ENCODE measurements at regions not wholly inside any gene's neighbourhood (a gene's known extent, or its start where the extent isn't known, plus 50 kb on each side); places are given as distances from the start of the nearest gene placed in this dataset.
A peak's percentile ranks its signal among the peaks of the same experiment; 100 is the strongest.
"Not testable (repeated sequence)": the region's sequence is repeated elsewhere in the genome, so short reads cannot be mapped to it uniquely, and the experiment has no call there.

DNA sequence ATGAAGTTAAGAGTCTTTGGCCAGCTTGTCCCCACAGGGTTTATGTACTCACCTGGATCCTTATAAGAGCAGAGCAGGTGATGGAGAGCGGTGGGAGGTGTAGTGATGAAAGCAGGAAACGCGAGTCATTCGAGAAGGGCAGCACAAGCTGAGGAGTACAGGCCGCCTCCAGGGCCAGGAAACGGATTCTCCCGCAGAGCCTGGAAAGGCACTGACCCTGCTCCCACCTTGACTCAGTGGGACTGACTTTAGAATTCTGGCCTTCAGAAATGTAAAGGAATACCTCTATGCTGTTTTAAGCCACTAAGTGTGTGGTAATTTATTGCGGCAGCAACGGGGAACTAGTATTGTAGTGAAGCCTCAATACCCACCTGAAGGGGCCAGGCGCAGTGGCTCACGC is 137.7 kb upstream of the KCTD7 start:
- DNase-seq (ENCODE audit: insufficient read length, low spot score), result not testable (repeated sequence)

DNA sequence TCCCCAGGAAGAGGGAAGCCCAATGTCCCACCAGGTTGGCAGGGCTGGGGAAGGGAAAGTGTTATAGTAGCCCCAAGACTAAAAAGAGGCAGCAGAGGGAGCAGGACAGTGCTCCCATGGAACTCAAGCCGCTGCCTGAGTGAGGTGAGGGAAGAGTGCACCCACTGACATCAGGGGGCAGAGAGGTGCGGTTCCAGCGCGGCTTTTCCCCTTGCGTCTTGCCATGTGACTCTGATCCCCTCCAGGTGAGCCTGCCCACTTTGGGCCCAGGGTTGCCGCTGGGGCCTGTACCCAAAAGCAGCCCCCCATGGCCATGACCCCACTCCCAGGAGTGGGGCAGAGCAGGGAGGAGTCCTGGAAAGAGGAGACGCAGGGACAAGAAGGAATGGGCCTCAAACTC is 136.3 kb upstream of the KCTD7 start:
- not testable (repeated sequence) for DNase-seq (ENCODE audit: insufficient read length, low spot score); FAIRE-seq

More for the DNA sequence above, 137.7 kb upstream of the KCTD7 start:
- not testable (repeated sequence) for FAIRE-seq

DNA sequence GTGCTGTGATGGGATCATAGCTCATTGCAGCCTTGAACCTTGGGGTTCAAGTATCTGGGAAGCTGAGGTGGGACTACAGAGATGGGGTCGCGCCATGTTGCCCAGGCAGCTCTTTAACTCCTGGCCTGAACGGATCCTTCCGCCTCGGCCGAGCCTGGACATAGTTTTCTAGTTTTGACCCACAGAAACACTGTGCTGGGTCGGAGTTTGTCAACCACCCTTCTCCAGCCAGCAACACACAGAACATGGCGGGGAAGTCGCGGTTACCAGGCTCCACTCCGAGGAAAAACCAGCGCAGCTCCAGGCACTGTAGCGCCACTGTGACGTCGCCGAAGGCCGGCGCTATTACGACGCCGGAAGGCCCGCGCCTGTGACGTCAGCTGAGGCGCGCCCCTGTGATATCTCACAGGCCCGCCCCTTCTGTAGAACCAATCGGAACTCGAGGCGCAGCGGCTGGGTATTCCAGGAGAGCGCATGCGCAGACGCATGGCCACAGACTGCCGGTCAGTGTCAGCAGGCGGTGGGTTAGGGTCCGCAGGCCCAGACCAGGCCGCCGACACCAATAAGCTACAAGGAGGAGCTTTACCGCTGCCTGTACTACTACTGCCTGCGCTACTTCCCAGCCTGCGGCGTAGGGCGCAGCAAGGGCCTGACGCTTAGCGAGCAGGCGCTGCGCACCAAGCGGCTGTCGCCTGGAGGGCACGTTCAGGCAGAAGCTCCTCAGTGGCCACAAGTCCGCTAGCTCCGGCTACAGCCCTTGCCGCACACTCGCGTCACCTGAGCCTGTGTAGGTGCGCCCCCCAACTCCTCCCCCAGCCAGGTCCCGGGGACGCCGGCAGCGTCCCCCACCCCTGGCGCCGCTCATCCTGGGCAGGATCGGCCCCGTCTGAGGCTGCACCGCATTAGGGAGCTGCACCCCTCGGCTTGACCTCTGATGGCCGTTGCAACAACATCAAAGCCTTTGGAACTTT is 135.2 kb upstream of the KCTD7 start:
- peak; percentile 98 for TF ChIP-seq POLR2A (IDR thresholded peaks at IDR 0.05; ENCODE audit: low read depth, low read length)
- DNase-seq (ENCODE audit: insufficient read length, low spot score) (peak; percentile 89), FAIRE-seq (peak; percentile 80)

DNA sequence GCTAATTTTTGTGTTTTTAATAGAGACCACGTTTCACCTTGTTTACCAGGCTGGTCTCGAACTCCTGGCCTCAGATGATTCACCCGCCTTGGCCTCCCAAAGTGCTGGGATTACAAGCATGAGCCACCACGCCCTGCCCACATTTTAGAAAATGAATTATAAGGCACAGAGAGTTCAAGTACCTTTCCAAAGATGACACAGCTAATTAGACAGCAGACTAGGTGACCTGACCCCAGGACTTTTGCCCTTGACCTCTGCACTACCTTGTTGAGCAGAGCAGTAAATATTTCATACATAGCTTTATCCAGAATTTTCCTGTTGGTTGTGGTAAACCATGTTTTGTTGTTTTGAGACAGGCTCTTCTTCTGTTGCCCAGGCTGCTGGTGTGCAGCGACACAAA is 131.3 kb upstream of the KCTD7 start:
- TF ChIP-seq POLR2A (IDR thresholded peaks at IDR 0.05; ENCODE audit: low read depth, low read length), result no peak
- no peak for DNase-seq (ENCODE audit: insufficient read length, low spot score)
- no peak for FAIRE-seq

DNA sequence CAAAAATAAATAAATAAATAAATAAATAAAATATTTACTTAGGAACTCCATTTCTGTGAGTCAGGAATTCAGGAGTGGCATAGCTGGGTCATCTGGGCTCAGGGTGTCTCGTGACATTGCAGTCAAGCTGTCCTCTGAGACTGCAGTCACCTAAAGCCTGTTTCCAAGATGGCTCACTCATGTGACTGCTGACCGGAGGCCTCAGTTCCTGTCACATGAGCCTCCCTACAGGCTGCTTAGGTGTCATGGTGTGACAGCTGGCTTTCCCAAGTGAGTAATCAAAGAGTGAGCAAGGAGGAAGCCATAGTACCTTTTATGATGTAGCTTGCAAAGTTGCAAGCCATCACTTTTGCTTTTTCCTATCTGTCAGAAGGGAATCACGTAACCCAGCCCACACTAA is 128.6 kb upstream of the KCTD7 start:
- no peak for FAIRE-seq
- no peak for TF ChIP-seq POLR2A (IDR thresholded peaks at IDR 0.05; ENCODE audit: low read depth, low read length)
- no peak for DNase-seq (ENCODE audit: insufficient read length, low spot score)

DNA sequence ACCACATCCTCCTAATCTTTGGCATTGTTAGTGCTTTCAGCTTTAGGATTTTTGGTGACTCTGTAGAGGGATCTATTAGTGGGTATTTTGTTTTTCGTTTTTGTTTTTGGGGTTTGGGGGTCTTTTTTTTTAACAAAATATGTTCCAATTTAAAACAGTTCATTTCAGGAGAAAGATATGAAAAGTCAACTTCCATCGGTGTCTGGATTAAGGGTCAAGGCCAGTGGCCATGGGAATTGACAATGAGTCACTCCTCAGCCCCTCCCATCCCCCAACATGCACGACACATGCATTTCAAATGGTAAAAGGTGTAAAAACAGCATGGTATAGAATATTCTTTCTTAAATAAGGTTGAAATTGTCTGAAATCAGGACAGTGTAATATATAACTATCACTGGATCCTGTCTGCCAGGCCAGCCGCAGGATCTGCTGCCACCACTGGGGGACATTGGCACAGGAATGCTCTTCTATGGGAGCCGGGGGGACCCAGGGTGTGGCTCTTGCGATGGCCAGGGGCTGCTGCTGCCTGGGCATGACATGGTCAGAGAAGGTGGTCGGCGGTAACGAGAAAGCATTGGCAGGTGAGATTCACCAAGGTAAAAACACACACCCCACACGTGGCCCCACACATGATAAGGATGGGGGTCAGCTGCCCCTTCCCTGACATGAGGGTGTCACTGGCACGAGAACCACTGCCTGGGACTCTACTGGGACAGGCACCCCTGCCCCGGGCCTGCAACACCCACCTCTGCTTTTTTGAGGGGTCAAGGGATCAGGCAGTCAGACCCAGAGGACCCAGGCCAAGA is 126.2 kb upstream of the KCTD7 start:
- FAIRE-seq (no peak), DNase-seq (ENCODE audit: insufficient read length, low spot score) (no peak)
- TF ChIP-seq POLR2A (IDR thresholded peaks at IDR 0.05; ENCODE audit: low read depth, low read length), result no peak

DNA sequence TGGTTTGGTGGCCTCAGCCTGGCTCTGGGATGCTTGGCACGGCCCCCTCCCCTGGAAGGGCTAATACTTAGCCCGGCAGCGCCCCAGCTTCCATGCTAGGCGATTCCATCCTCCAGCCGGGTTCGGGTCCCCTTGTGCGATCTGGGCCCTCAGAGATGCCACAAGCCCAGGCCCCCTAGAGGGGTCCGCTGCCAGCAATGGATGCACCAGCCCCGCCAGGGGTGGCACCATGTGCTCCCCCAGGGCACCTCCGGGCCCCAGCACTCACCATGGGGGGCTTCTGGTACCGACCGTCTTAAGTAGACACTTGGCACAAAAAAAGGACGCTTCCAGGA is 125.7 kb upstream of the KCTD7 start:
- FAIRE-seq (no peak), DNase-seq (ENCODE audit: insufficient read length, low spot score) (no peak)
- TF ChIP-seq POLR2A (IDR thresholded peaks at IDR 0.05; ENCODE audit: low read depth, low read length), result no peak

DNA sequence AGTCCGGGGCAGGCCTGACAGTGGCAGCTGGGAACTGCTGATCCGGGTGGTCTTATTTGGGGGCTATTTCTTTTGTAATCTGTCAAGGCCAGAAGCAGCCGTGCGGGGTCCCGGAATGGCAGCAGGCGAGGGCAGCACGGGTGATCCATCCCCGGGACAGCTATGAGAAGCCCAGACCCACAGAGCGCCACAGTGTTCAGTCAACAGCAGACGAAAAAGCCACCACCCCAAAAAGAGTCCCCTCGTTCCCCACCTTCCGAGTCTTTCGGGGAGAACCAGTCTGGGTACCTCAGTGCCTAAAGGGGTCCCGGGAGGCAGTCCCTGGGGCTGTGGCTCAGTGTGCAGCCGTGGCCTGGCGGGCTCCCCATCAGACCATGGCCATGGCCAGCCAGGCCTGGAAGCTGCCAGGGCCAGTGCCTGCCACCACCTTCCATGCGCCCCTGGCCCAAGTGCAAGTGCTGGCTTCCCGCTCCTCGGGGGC is 125.1 kb upstream of the KCTD7 start:
- TF ChIP-seq POLR2A (IDR thresholded peaks at IDR 0.05; ENCODE audit: low read depth, low read length), result no peak
- FAIRE-seq, result no peak
- DNase-seq (ENCODE audit: insufficient read length, low spot score), result no peak

DNA sequence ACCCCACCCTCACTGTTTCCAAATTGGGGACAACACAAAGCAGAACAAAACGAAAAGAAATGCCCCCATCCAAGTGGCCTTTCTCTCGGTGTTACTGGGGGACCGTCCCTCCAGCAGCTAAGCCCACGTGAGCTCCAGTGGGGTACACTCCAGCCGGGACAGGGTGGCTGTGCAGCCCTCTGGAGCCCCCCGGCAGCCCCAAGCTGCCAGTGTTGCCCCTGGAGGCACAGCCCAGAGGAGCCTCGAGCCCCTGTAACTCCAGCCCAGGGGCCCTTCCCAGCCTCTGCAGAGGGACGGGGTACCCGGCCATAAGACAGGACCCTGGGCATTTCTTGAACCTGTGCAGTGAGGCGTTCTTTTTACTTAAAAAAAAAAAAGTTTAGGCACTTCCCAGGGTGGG is 124.5 kb upstream of the KCTD7 start:
- DNase-seq (ENCODE audit: insufficient read length, low spot score), result no peak
- no peak for FAIRE-seq
- no peak for TF ChIP-seq POLR2A (IDR thresholded peaks at IDR 0.05; ENCODE audit: low read depth, low read length)

DNA sequence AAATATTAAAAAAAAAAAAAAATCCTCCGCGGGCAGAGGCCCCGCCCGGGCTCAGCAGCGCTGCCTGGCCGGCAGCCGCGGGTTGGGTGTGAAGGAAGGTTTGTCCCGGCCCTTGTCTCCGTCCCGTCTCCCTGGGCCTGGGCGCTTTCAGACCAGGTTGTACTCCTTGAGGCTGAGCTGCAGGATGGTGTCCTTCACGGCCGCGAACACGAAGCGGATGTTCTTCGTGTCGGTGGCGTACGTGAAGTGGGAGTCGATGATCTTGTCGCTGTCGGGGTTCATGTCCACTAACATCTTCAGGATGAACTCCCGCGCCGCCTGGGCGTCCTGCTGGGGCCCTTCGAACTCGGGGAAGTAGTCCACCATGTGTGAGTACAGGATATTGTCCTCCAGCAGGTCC is 123.7 kb upstream of the KCTD7 start:
- FAIRE-seq (no peak), DNase-seq (ENCODE audit: insufficient read length, low spot score) (no peak)
- no peak for TF ChIP-seq POLR2A (IDR thresholded peaks at IDR 0.05; ENCODE audit: low read depth, low read length)

DNA sequence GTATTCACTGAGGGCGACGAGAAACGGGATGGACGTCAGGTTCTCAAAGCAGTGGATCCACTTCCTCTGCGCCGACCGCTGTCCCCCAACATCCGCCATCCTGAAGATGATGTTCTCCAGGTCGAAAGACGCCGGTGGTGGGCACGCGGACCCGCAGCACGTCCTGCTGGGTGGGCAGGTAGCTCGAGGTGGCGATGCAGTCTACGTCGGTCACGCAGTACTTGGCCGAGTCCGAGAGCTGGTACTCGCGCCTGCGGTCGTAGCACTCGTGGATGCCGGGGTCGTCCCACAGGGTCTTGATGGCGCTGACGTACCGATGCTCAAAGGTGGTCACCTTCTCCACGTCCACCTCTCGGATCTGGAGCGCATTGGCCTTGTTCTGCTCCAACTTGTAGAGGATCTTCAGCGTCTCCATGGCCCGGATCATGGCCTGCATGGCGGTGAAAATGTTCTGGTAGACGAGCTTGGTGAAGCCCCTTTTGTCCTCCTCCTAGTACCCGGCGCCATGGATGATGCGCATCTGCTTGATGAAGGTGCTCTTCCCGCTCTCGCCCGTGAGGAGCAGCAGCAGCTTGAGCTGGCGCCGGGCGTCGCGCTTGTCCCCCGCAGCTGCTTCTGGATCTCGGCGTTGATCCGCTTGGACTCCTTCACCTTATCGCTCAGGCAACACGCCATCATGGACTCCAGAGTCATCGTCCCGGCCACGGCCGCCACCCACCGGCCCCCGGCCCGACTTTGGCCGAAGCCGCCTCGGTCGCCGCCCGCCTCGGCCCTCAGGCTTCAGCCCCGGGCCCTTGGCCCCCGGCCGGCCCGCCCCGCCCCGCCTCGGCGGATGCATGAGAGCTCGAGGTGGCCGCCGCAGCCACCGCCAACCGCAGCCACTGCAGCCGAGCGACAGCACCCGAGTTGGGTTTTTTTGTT is 122.9 kb upstream of the KCTD7 start:
- no peak for DNase-seq (ENCODE audit: insufficient read length, low spot score)

DNA sequence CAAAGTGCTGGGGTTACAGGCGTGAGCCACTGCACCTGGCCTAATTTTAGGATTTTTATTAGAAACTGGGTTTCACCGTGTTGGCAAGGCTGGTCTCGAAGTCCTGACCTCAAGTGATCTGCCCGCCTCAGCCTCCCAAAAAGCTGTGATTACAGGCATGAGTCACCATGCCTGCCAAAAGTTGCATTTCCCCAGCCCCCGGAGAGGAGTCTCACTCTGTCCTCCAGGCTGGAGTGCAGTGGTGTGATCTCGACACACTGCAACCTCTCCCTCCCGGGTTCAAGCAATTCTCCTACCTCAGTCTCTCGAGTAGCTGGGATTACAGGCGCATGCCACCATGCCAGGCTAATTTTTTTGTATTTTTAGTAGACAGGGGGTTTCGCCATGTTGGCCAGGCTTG is 122.0 kb upstream of the KCTD7 start:
- DNase-seq (ENCODE audit: insufficient read length, low spot score); FAIRE-seq: not testable (repeated sequence)

More for the DNA sequence above, 122.9 kb upstream of the KCTD7 start:
- no peak for TF ChIP-seq POLR2A (IDR thresholded peaks at IDR 0.05; ENCODE audit: low read depth, low read length)
- no peak for FAIRE-seq

DNA sequence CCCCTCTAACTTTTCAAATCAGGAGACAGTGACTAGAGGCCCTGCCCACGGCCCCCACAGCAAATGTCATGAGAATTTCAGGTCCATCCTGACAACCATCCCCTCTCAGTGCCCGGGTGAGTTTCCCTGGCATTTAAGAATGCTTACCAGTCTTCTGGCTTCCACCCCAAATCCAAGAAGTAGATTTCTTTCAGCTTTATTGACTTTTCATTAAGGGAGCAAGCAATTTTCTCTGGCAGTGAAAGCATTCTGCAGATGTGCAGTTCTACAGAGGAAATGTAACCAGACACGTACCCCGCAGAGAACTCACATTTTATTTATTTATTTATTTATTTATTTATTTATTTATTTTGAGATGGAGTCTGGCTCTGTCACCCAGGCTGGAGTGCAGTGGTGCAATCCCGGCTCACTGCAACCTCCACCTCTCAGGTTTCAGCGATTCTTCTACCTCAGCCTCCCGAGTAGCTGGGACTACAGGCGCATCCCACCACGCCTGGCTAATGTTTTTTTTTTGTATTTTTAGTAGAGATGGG is 120.9 kb upstream of the KCTD7 start:
- no peak for TF ChIP-seq POLR2A (IDR thresholded peaks at IDR 0.05; ENCODE audit: low read depth, low read length)
- DNase-seq (ENCODE audit: insufficient read length, low spot score), result no peak
- FAIRE-seq, result no peak

Data from H54 (cell line).